GM19328 (cell line): ENCODE measurements at regions not wholly inside any gene's neighbourhood (a gene's known extent, or its start where the extent isn't known, plus 50 kb on each side); places are given as distances from the start of the nearest gene placed in this dataset.
"Not testable (repeated sequence)": the region's sequence is repeated elsewhere in the genome, so short reads cannot be mapped to it uniquely, and the experiment has no call there.

Experiments used
- ATAC-seq: cut with Tn5 transposase; IDR thresholded peaks from one replicate; pipeline ENCODE4 v1.9.1; 2021; ENCODE audit warnings: mild to moderate bottlenecking, moderate library complexity; ENCODE audit not compliant: unreplicated experiment

- ATAC-seq: no peak
Measured at GRCh38 chrX:2640436-2641150, 50.5 kb upstream of the CD99 start.

DNA sequence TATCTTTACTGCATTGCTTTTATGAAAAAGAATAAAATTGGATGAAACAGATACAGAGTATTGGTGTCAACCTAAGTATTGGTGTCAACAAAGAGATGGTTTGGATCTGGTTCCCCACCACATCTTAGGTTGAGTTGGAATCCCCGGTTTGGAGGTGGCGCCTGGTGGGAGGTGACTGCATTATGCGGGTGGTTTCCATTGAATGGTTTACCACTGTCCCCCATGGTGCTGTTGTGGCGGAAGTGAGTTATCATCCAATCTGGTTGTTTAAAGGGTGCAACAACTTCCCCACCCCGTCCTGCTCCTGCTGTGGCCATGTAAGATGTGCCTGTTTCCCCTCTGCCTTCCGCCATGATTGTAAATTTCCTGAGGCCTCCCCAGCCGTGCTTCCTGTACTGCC is 52.8 kb upstream of the CD99 start:
- ATAC-seq: no peak

- ATAC-seq: no peak
Measured at GRCh38 chrX:2635342-2635741, 55.8 kb upstream of the CD99 start.

GRCh38 chrX:2632533-2633504 is 58.3 kb upstream of the CD99 start:
- no peak for ATAC-seq

- no peak for ATAC-seq
Measured at GRCh38 chrX:2631743-2632532, 59.2 kb upstream of the CD99 start.

GRCh38 chrX:2630935-2631742 is 60.0 kb upstream of the CD99 start:
- ATAC-seq: not testable (repeated sequence)

- ATAC-seq: not testable (repeated sequence)
Measured at GRCh38 chrX:2630008-2630934, 60.8 kb upstream of the CD99 start.

GRCh38 chrX:2629316-2630007 is 61.6 kb upstream of the CD99 start:
- no peak for ATAC-seq

DNA sequence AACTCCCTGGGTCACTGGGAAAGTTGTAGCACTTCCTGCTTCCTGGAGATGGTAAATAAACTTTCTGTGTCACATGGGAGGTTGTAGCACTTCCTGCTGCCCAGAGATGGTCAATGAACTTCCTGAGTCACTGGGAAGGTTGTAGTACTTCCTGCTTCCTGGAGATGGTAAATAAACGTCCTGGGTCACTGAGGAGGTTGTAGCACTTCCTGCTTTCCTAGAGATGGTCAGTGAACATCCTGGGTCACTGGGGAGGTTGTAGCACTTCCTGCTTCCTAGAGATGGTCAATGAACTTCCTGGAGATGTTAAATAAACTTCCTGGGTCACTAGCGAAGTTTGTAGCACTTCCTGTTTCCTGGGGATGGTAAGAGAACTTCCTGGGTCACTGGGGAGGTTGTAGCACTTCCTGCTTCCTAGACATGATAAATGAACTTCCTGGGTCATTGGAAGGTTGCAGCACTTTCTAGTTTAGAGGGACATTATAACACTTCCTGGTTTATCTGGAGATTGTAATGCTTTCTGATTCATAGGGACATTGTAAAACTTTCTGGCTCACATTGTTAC is 62.3 kb upstream of the CD99 start:
- ATAC-seq: no peak

- ATAC-seq: peak; percentile 54
Measured at GRCh38 chrX:2627272-2627867, 63.7 kb upstream of the CD99 start.

DNA sequence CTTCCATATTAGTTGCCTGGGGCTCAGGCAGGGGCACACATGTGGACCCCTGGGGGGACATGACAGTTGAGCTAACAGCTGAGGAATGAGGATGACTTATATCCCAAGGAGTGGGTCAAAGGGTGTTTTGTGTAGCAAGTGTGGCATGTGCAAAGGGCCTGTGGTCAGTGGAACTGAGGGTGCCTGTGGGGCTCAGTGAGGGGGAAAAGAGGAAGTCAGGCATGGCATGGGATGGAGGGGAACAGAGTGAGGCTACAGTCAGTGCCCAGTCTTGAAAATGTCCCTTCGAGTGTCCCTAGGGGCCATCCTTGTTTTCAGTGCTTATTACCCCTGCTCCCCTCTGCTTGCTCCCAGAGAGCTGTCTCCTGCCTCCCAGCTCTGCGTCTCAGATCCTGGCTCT is 64.3 kb upstream of the CD99 start:
- no peak for ATAC-seq

GRCh38 chrX:2620576-2620975 is 70.5 kb upstream of the CD99 start:
- no peak for ATAC-seq

DNA sequence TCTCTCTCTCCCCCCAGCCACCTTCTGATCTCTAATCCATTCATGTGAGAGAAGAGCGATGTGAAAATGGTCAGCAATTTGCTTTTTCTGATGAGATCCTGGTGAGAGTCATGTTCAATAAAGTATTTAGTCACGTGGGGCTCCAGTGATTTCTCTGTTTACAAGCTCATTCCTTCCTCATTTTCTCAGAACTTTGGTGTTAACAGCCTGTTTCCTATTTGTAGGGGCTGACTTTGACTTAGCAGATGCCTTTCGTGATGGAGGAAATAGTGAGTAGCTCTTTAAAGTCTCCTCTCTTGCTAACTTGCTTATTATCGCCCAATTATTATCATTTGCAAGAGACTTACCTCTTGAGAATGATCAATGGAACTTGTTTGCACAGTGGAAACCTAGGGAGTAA is 72.6 kb upstream of the CD99 start:
- ATAC-seq: no peak

DNA sequence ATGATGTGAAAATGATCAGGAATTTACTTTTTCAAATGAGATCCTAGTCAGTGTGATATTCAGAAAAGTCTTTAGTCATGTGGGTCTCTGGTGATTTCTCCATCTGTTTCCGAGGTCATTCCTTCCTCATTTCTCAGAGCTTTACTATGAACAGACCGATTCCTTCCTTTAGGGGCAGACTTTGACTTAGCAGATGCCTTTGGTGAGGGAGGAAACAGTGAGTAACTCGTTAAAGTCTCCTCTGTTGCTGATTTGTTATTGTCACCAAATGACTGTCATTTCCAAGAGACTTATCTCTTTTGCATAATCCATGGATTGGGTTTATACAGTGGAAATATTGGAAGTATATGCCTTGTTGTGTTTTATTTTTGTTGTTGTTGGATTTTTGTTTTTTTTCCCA is 76.2 kb upstream of the CD99 start:
- ATAC-seq: no peak

DNA sequence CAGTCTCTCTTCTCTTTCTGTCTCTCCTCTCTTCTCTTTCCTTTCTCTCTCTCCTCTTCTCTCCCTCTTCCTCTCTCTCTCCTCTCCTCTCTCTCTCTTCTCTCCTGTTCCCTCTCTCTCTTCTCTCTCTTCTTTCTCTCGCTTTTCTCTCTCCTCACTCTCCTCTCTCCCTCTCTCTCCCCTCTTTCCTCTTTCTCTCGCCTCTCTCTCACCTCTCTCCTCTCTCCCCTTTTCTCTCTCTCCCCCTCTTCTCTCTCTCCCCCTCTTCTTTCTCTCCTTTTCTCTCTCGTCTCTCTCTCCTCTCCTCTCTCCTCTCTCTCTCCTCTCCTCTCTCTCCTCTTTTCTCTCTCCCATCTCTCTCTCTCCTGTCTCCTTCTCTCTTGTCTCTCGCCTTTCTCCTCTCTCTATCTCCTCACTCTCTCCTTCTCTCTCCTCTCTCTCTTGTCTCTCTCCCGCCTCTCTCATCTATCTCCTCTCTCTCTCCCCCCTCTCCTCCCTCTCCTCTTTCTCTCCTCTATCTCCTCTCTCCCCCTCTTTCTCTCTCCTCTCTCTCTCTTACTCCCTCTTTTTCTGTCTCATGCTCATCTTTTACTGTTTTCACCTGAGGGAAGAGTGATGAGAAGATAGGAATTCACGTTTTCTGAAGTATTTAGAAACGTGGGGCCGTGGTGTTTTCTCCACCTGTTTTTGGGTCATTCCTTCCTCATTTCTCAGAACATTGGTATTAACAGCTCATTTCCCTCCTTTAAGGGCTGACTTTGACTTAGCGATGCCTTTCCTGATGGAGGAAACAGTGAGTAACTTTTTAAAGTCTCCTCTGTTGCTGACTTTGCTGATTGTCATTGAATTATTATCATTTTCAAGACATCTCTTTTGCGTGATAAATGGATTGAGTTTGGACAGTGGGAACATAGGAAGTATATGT is 80.6 kb upstream of the CD99 start:
- no peak for ATAC-seq

GRCh38 chrX:2609431-2610238 is 81.5 kb upstream of the CD99 start:
- ATAC-seq: peak; percentile 44
